ENCODE measurements at regions not wholly inside any gene's neighbourhood (a gene's known extent, or its start where the extent isn't known, plus 50 kb on each side); places are given as distances from the start of the nearest gene placed in this dataset.

DNA sequence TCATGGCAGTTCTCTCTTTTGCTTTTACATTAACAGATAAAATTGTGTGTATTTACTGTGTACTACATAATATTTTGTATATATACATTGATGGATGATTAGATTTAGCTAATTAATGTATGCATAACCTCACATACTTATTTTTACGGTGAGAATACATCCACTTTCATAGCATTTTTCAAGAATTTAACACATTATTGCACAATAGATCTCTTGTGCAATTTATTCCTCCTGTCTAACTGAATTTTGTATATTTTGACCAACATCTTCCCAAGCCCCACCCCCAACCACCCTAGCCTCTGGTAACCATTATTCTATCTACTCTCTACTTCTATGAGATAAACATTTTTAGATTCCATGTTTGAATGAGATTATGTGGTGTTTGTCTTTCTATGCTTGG is 194.7 kb downstream of the RBM26 start:
- Histone ChIP-seq H3K9me2 (replicated peaks; ENCODE audit: low read depth, low read length) (no peaks in the 10 kb centered on the region), H3K27me3 (ENCODE audit: insufficient read depth, low read length, poor library complexity, severe bottlenecking) (no peaks in the 10 kb centered on the region), H3K36me3 (ENCODE audit: insufficient read depth, low read length) (no peaks in the 10 kb centered on the region), H4K20me1 (ENCODE audit: insufficient read depth, low read length, poor library complexity, severe bottlenecking) (no peaks in the 10 kb centered on the region), H3K4me2 (ENCODE audit: low read depth, low read length, poor library complexity, severe bottlenecking) (no peak overlapping the region), H3F3A (ENCODE audit: low read depth) (no peaks in the 10 kb centered on the region), H3K4me3 (ENCODE audit: low read length, poor library complexity, severe bottlenecking) (no peak overlapping the region), H3K4me1 (ENCODE audit: insufficient read depth, low read length, poor library complexity, severe bottlenecking) (no peaks in the 10 kb centered on the region), H2AFZ (ENCODE audit: low read length) (no peak overlapping the region), H3K9ac (ENCODE audit: low read depth, low read length, poor library complexity, severe bottlenecking) (no peak overlapping the region), H3K9me3 (ENCODE audit: insufficient read depth, low read depth, low read length) (no peaks in the 10 kb centered on the region), H3K79me2 (ENCODE audit: insufficient read depth, low read length) (no peaks in the 10 kb centered on the region)
- TF ChIP-seq CTCF (conservative IDR thresholded peaks at IDR 0.05; ENCODE audit: low read length), result no peak
- no peak for TF ChIP-seq EZH2phosphoT487 (IDR thresholded peaks at IDR 0.05; ENCODE audit: borderline replicate concordance)

DNA sequence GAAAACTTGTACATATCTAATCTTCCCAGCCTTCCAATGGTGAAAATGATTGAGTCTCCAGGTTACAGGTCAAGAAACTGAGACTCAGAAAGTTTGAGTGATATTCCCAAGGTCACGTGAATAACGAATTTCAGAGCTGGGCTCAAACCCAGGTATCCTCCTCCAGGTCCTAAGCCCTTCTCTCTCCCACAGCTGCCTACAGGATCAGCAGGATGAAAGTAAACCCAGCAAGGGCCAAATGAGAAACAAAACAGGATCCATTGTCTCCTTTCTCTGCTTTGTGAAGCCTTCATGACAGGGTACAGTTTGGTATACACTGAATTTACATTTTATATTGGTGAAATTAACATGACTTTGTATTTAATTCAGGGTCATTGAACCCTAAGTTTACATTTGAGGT is 208.1 kb downstream of the RBM26 start:
- no peak overlapping the region for H3K9ac ChIP-seq (ENCODE audit: low read depth, low read length, poor library complexity, severe bottlenecking)
- peaks cover 38% of the 10 kb centered on the region for H3K4me1 ChIP-seq (ENCODE audit: insufficient read depth, low read length, poor library complexity, severe bottlenecking)
- no peaks in the 10 kb centered on the region for H3K36me3 ChIP-seq (ENCODE audit: insufficient read depth, low read length)
- no peaks in the 10 kb centered on the region for H3K9me2 ChIP-seq (replicated peaks; ENCODE audit: low read depth, low read length)
- H3K4me3 ChIP-seq (ENCODE audit: low read length, poor library complexity, severe bottlenecking), result no peak overlapping the region
- no peak overlapping the region for H3K4me2 ChIP-seq (ENCODE audit: low read depth, low read length, poor library complexity, severe bottlenecking)
- H4K20me1 ChIP-seq (ENCODE audit: insufficient read depth, low read length, poor library complexity, severe bottlenecking), result no peaks in the 10 kb centered on the region
- TF ChIP-seq EZH2phosphoT487 (IDR thresholded peaks at IDR 0.05; ENCODE audit: borderline replicate concordance) (no peak), CTCF (conservative IDR thresholded peaks at IDR 0.05; ENCODE audit: low read length) (no peak)
- no peak overlapping the region for H2AFZ ChIP-seq (ENCODE audit: low read length)
- H3K9me3 ChIP-seq (ENCODE audit: insufficient read depth, low read depth, low read length), result no peaks in the 10 kb centered on the region
- 0 out of 2 replicates have a peak, but pooled peaks cover 4% of the 10 kb centered on the region for H3F3A ChIP-seq (ENCODE audit: low read depth)
- no peaks in the 10 kb centered on the region for H3K79me2 ChIP-seq (ENCODE audit: insufficient read depth, low read length)
- H3K27me3 ChIP-seq (ENCODE audit: insufficient read depth, low read length, poor library complexity, severe bottlenecking), result no peaks in the 10 kb centered on the region

DNA sequence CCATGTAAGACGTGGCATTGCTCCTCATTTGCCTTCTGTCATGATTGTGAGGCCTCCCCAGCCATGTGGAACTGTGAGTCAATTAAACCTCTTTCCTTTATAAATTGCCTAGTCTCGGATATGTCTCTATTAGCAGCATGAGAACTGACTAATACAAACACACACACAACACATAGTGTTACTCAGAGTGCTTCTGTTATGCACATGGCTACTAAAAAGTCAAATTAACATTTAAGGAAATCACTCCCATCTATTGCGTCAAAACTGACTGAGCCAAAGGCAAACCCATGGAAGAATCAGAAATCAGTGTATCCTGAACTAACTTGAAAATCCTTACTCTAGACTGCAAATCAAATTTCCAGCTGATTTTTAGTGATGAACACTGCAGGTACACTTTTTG is 209.2 kb downstream of the RBM26 start:
- Histone ChIP-seq H3K4me2 (ENCODE audit: low read depth, low read length, poor library complexity, severe bottlenecking) (no peak overlapping the region), H3K27me3 (ENCODE audit: insufficient read depth, low read length, poor library complexity, severe bottlenecking) (no peaks in the 10 kb centered on the region), H3K4me1 (ENCODE audit: insufficient read depth, low read length, poor library complexity, severe bottlenecking) (peaks cover 49% of the 10 kb centered on the region), H3F3A (ENCODE audit: low read depth) (0 out of 2 replicates have a peak, but pooled peaks cover 4% of the 10 kb centered on the region), H3K9ac (ENCODE audit: low read depth, low read length, poor library complexity, severe bottlenecking) (no peak overlapping the region), H2AFZ (ENCODE audit: low read length) (no peak overlapping the region), H3K9me3 (ENCODE audit: insufficient read depth, low read depth, low read length) (no peaks in the 10 kb centered on the region), H4K20me1 (ENCODE audit: insufficient read depth, low read length, poor library complexity, severe bottlenecking) (no peaks in the 10 kb centered on the region), H3K36me3 (ENCODE audit: insufficient read depth, low read length) (no peaks in the 10 kb centered on the region), H3K9me2 (replicated peaks; ENCODE audit: low read depth, low read length) (no peaks in the 10 kb centered on the region), H3K79me2 (ENCODE audit: insufficient read depth, low read length) (no peaks in the 10 kb centered on the region), H3K4me3 (ENCODE audit: low read length, poor library complexity, severe bottlenecking) (no peak overlapping the region)
- TF ChIP-seq CTCF (conservative IDR thresholded peaks at IDR 0.05; ENCODE audit: low read length), result no peak
- TF ChIP-seq EZH2phosphoT487 (IDR thresholded peaks at IDR 0.05; ENCODE audit: borderline replicate concordance), result no peak
